Fibroblast of pulmonary artery (primary cell): ENCODE measurements at regions not wholly inside any gene's neighbourhood (a gene's known extent, or its start where the extent isn't known, plus 50 kb on each side); places are given as distances from the start of the nearest gene placed in this dataset.

Experiments
- DNase-seq: peaks from one replicate; pipeline ENCODE4 v3.0.0-alpha.2; 2010; ENCODE audit warnings: low read depth
- H3K4me3 ChIP-seq: replicated peaks from 2 replicates; pipeline ENCODE4 v1.5.1; 2011; ENCODE audit warnings: low read depth, mild to moderate bottlenecking, control low read depth, low read length, moderate library complexity
- CTCF ChIP-seq: IDR thresholded peaks from 2 replicates; pipeline ENCODE4 v1.5.1; 2011; ENCODE audit warnings: mild to moderate bottlenecking, control low read depth, low read length, inconsistent platforms; ENCODE audit errors: missing control alignments

GRCh38 chr2:120802867-120803484, 67.3 kb downstream of the GLI2 start:
- DNase-seq = no peak
- no peak for TF ChIP-seq CTCF
- no peak overlapping the region for H3K4me3 ChIP-seq

GRCh38 chr2:120803764-120804335, 68.2 kb downstream of the GLI2 start:
- no peak overlapping the region for H3K4me3 ChIP-seq
- TF ChIP-seq CTCF = no peak
- DNase-seq = no peak

- no peak for TF ChIP-seq CTCF
- DNase-seq = no peak
Observed at GRCh38 chr2:120804459-120804858, 68.8 kb downstream of the GLI2 start.

GRCh38 chr2:120805011-120805410, 69.3 kb downstream of the GLI2 start:
- H3K4me3 ChIP-seq = no peak overlapping the region
- no peak for TF ChIP-seq CTCF
- no peak for DNase-seq

More at GRCh38 chr2:120804459-120804858, 68.8 kb downstream of the GLI2 start:
- H3K4me3 ChIP-seq = no peak overlapping the region

GRCh38 chr2:120805602-120806001, 69.9 kb downstream of the GLI2 start:
- no peak for TF ChIP-seq CTCF
- no peak overlapping the region for H3K4me3 ChIP-seq
- DNase-seq = no peak

GRCh38 chr2:120807751-120808150, 72.1 kb downstream of the GLI2 start:
- DNase-seq = no peak
- H3K4me3 ChIP-seq = no peak overlapping the region
- no peak for TF ChIP-seq CTCF

GRCh38 chr2:120809151-120809550, 73.5 kb downstream of the GLI2 start:
- TF ChIP-seq CTCF = no peak
- no peak for DNase-seq
- H3K4me3 ChIP-seq = no peak overlapping the region
